ENCODE measurements at regions not wholly inside any gene's neighbourhood (a gene's known extent, or its start where the extent isn't known, plus 50 kb on each side); places are given as distances from the start of the nearest gene placed in this dataset.

DNA sequence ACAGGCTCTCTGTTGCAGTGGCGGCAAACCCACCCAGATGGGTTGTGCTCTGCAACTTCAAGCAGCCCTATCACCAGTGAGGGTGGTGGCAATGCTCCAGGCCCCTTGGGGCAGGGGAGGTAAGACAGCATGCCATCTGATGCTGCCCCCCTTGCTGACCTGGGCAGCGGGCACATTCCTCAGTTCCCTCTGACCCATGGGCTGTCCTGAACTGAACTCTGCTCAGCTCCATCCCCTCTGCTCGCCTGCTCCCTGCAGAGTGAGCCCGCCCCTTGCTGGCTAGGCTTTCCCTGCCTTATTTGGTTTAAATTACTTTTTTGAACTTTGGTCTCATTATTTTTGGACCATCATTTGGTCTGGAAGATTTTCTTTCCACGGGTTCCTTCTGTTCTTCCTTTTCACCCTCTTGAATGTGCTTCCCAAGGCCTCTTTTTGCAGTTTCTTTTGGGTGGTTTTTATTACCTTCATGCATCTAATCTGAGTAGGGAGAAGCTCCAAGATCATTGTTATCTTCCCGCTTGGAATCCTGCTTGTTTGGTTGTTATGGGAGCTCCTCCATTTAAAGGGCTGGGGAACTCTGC is 565.4 kb downstream of the TNS1 start:
- no peak overlapping the region for H3K4me2 ChIP-seq
- no peak for TF ChIP-seq EZH2 (IDR thresholded peaks at IDR 0.05; ENCODE audit: borderline replicate concordance)
- TF ChIP-seq, protein P1, sequence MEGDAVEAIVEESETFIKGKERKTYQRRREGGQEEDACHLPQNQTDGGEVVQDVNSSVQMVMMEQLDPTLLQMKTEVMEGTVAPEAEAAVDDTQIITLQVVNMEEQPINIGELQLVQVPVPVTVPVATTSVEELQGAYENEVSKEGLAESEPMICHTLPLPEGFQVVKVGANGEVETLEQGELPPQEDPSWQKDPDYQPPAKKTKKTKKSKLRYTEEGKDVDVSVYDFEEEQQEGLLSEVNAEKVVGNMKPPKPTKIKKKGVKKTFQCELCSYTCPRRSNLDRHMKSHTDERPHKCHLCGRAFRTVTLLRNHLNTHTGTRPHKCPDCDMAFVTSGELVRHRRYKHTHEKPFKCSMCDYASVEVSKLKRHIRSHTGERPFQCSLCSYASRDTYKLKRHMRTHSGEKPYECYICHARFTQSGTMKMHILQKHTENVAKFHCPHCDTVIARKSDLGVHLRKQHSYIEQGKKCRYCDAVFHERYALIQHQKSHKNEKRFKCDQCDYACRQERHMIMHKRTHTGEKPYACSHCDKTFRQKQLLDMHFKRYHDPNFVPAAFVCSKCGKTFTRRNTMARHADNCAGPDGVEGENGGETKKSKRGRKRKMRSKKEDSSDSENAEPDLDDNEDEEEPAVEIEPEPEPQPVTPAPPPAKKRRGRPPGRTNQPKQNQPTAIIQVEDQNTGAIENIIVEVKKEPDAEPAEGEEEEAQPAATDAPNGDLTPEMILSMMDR (IDR thresholded peaks at IDR 0.05; ENCODE audit: poor library complexity): no peak
- no peak for TF ChIP-seq EZH2phosphoT487 (IDR thresholded peaks at IDR 0.05; ENCODE audit: low read depth, severe bottlenecking, unreplicated experiment)
- H3K79me2 ChIP-seq: no peaks in the 10 kb centered on the region
- H3K27me3 ChIP-seq: no peaks in the 10 kb centered on the region
- H3K4me1 ChIP-seq (ENCODE audit: insufficient read depth): peaks cover 37% of the 10 kb centered on the region
- no peak overlapping the region for H3K4me3 ChIP-seq
- no peaks in the 10 kb centered on the region for H3K9me3 ChIP-seq (ENCODE audit: low read depth)
- 90% methylated on average over 6 of the region's 6 CpGs for WGBS (ENCODE audit: low lambda C conversion rate, missing lambda C conversion rate)
- H3K9me2 ChIP-seq (replicated peaks; ENCODE audit: insufficient read depth): no peaks in the 10 kb centered on the region
- DNase-seq (ENCODE audit: low spot score): no peak
- H4K20me1 ChIP-seq (ENCODE audit: insufficient read depth, poor library complexity, severe bottlenecking): no peaks in the 10 kb centered on the region
- no peak overlapping the region for H3K27ac ChIP-seq
- no peaks in the 10 kb centered on the region for H3K36me3 ChIP-seq (replicated peaks; ENCODE audit: insufficient read depth, low read depth)
- H2AFZ ChIP-seq: no peak overlapping the region

DNA sequence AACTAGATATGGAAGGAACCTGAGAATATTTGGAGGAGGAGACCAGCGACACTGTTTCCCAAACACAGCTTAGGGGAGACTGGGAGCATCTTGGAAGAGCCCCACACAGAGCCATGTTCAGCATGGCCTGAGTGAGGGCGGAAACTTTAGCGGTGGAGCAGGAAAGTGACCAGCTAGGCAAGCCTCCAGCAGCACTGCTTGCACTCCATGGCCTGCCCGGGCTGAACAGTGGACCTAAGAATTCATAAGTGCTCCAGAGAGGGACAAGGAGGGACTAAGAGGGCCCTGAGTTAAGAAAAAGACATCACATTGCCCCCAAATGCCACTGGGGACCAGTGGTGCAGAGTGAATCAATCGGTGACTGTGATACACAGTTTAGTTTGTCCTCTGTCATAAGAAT is 566.4 kb downstream of the TNS1 start:
- no peak for DNase-seq (ENCODE audit: low spot score)
- Histone ChIP-seq H4K20me1 (ENCODE audit: insufficient read depth, poor library complexity, severe bottlenecking) (no peaks in the 10 kb centered on the region), H2AFZ (no peak overlapping the region), H3K27me3 (no peaks in the 10 kb centered on the region), H3K4me1 (ENCODE audit: insufficient read depth) (peaks cover 37% of the 10 kb centered on the region), H3K36me3 (replicated peaks; ENCODE audit: insufficient read depth, low read depth) (no peaks in the 10 kb centered on the region), H3K9me3 (ENCODE audit: low read depth) (no peaks in the 10 kb centered on the region), H3K9me2 (replicated peaks; ENCODE audit: insufficient read depth) (no peaks in the 10 kb centered on the region), H3K4me2 (peak overlapping the region; percentile 61), H3K79me2 (no peaks in the 10 kb centered on the region), H3K4me3 (no peak overlapping the region), H3K27ac (peak overlapping the region; percentile 28)
- WGBS (ENCODE audit: low lambda C conversion rate, missing lambda C conversion rate): 77% methylated on average over 5 of the region's 5 CpGs
- TF ChIP-seq, protein P1 (IDR thresholded peaks at IDR 0.05; ENCODE audit: poor library complexity): no peak
- TF ChIP-seq EZH2phosphoT487 (IDR thresholded peaks at IDR 0.05; ENCODE audit: low read depth, severe bottlenecking, unreplicated experiment): no peak

DNA sequence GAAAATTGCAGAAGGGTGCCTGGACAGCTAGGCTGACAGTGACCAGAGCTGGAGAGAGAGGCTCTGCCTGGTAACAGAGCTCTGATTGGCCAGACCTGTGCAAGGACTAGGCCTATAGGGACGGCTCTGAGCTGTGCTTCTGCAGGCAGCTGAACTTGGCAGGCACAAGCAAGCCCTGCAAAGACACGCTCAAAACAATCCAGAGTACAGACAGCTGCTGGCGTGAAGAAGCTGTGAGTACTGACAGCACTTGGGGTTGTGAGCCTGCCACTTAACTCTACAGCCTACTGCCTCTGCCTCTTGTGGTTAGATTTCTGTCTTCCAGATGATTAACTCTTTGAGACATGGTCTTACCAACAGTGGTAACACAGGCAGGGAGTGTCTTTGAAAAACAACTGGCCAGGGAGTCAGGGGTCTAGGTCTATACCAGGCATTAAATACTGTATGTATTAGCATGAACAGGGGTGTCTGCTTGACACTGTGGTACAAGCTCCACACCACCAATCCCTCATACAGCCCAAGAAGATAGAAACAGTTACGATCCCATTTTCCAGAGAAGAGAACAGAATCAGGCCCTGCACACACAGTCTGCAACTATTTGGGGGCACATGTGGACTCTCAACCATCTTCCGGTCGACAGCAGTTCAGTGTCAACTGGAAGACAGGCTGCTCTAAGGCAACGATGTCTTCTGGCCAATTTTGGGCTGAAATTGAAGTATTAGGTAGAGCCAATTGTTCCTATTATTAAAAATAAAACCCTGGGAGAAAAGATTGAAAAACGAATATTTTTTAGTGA is 568.4 kb downstream of the TNS1 start:
- H3K4me3 ChIP-seq: no peak overlapping the region
- no peaks in the 10 kb centered on the region for H3K9me2 ChIP-seq (replicated peaks; ENCODE audit: insufficient read depth)
- H3K79me2 ChIP-seq: no peaks in the 10 kb centered on the region
- peak overlapping the region; percentile 74 for H3K27ac ChIP-seq
- H4K20me1 ChIP-seq (ENCODE audit: insufficient read depth, poor library complexity, severe bottlenecking): no peaks in the 10 kb centered on the region
- H2AFZ ChIP-seq: no peak overlapping the region
- peak overlapping the region; percentile 61 for H3K4me2 ChIP-seq
- peaks cover 53% of the 10 kb centered on the region for H3K4me1 ChIP-seq (ENCODE audit: insufficient read depth)
- H3K36me3 ChIP-seq (replicated peaks; ENCODE audit: insufficient read depth, low read depth): no peaks in the 10 kb centered on the region
- WGBS (ENCODE audit: low lambda C conversion rate, missing lambda C conversion rate): 39% methylated on average over 8 of the region's 8 CpGs
- no peaks in the 10 kb centered on the region for H3K9me3 ChIP-seq (ENCODE audit: low read depth)
- no peak for TF ChIP-seq EZH2 (IDR thresholded peaks at IDR 0.05; ENCODE audit: borderline replicate concordance)
- TF ChIP-seq, protein P1 (IDR thresholded peaks at IDR 0.05; ENCODE audit: poor library complexity): no peak
- no peak for TF ChIP-seq EZH2phosphoT487 (IDR thresholded peaks at IDR 0.05; ENCODE audit: low read depth, severe bottlenecking, unreplicated experiment)
- DNase-seq (ENCODE audit: low spot score): peak; percentile 94
- no peaks in the 10 kb centered on the region for H3K27me3 ChIP-seq
